ENCODE measurements at regions not wholly inside any gene's neighbourhood (a gene's known extent, or its start where the extent isn't known, plus 50 kb on each side); places are given as distances from the start of the nearest gene placed in this dataset.

- BruUV-seq (replicated peaks) = no TSS peak
- Histone ChIP-seq H3K4me1 (ENCODE audit: control insufficient read depth, insufficient read depth, low read length) (no peaks in the 10 kb centered on the region), H2AFZ (ENCODE audit: control insufficient read depth, low read depth, low read length) (no peak overlapping the region), H3K4me2 (ENCODE audit: control insufficient read depth, insufficient read depth) (no peak overlapping the region), H3K4me3 (no peak overlapping the region), H3K9ac (ENCODE audit: control insufficient read depth, insufficient read depth, low read length) (no peak overlapping the region), H3K27me3 (replicated peaks in 1 of 2; ENCODE audit: control insufficient read depth in 2 of 2, insufficient read depth in 2 of 2, low read length in 1 of 2) (no peaks in the 10 kb centered on the region), H3K36me3 (ENCODE audit: control insufficient read depth in 2 of 2, insufficient read depth in 2 of 2, low read length in 1 of 2) (no peaks in the 10 kb centered on the region), H3K27ac (ENCODE audit: control insufficient read depth, insufficient read depth) (no peak overlapping the region), H4K20me1 (ENCODE audit: control insufficient read depth, insufficient read depth) (no peaks in the 10 kb centered on the region), H3K79me2 (ENCODE audit: control insufficient read depth, insufficient read depth, low read length) (no peaks in the 10 kb centered on the region), H3K9me3 (replicated peaks; ENCODE audit: control insufficient read depth, insufficient read depth, low read length) (no peaks in the 10 kb centered on the region)
- ChIA-PET SMC1A (ENCODE audit: uncharacterized antibody, unreplicated experiment) (no interaction called here), POLR2A (no interaction called here), CTCF (no interaction called here), RAD21 (ENCODE audit: unreplicated experiment) (no interaction called here)
- no peak for ATAC-seq
- intact Hi-C loops (cut with micrococcal nuclease; ENCODE audit: unreplicated experiment) = no loop called here
- no peak for FAIRE-seq
- DNase-seq (ENCODE audit: low read depth, low spot score) = no peak
- WGBS (ENCODE audit: insufficient coverage, insufficient replicate concordance, low lambda C conversion rate, missing lambda C conversion rate) = 0% methylated on average over 1 of the region's 1 CpG
- TF ChIP-seq RB1 (IDR thresholded peaks at IDR 0.05; ENCODE audit: borderline replicate concordance) (no peak), ZNF592 (IDR thresholded peaks at IDR 0.05) (no peak), HSF1 (IDR thresholded peaks at IDR 0.05; ENCODE audit: low read depth, low read length) (no peak), FOS (IDR thresholded peaks at IDR 0.05; ENCODE audit: borderline replicate concordance, extremely low read depth, insufficient read length) (no peak), ATF2 (IDR thresholded peaks at IDR 0.05; ENCODE audit: low read length) (no peak), ZNF207 (IDR thresholded peaks at IDR 0.05; ENCODE audit: borderline replicate concordance) (no peak), MAX (IDR thresholded peaks at IDR 0.05; ENCODE audit: low read depth, low read length) (no peak)
- in situ Hi-C loops (cut with MboI) = no loop called here
Observed at GRCh38 chr9:14023285-14023684, 290.7 kb downstream of the NFIB start.
